ENCODE measurements at regions not wholly inside any gene's neighbourhood (a gene's known extent, or its start where the extent isn't known, plus 50 kb on each side); places are given as distances from the start of the nearest gene placed in this dataset.
"Not testable (repeated sequence)": the region's sequence is repeated elsewhere in the genome, so short reads cannot be mapped to it uniquely, and the experiment has no call there.

GRCh38 chr13:75993241-75993640, 357.1 kb downstream of the LMO7 start:
- no peak for DNase-seq

DNA sequence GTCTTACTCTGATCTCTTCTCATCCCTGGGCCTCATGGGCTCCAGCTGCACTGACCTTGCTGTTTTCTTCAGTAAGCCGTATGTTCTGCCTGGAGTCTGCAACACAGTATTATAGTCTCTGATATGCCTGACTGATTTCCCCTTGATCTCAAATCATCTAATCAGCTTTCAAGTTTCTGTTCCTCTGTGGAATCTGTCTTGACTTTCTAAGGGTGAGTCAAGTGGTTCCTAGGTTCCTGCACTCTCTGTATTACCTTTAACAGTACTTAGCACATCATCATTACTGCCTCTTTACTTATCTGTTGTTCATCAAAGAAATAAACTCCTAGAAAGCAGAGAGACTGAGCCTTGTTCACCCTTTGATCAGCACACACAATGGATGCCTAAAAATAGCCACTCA, 350.7 kb downstream of the LMO7 start:
- no peak for DNase-seq

GRCh38 chr13:75985132-75985531, 349.0 kb downstream of the LMO7 start:
- no peak for DNase-seq

GRCh38 chr13:75978818-75979217, 342.7 kb downstream of the LMO7 start:
- DNase-seq = no peak

- no peak for DNase-seq
These were observed 332.1 kb downstream of the LMO7 start for GRCh38 chr13:75968103-75968838.

DNA sequence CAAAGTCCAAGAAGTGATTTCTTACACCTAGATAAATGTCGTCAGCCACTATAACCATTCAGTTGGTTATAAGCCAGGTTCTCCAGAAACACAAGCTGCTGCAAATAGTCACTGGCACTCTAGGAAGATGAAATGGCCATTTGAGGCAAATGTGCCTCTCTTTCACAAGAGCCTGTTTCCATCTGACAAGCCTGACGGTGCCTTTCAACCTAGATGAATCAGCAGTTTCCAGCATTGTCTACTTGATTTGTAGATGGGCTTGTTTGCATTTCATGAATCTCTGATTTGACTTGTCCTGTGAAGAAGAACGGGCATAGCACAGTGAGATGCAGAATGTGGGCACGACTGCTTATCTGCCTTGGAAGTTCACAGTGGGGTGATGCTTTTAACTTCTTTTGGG, 327.2 kb downstream of the LMO7 start:
- DNase-seq = no peak

- no peak for DNase-seq
These were observed 325.8 kb downstream of the LMO7 start for GRCh38 chr13:75961911-75962310.

DNA sequence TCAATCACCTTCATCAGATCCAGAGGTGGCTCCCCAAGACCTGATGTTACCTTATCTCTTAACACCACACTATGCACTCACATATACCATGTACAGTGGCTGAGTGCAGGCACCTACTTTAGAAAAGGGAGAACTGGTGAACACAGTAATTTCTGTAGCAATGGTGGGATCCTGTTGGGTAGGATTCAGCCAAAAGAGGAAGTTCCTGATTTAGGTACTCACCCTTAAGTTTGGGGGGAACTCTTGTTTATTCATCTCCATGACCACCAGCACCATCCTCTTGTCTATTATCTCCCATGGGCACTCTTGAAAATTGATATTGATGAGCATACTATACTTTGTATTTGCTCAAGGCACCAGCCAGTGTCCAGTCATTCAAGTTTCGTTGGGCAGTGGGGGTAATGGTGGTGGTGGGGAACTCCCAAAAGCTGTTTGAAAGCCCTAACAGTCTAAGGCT, 324.4 kb downstream of the LMO7 start:
- no peak for DNase-seq

DNA sequence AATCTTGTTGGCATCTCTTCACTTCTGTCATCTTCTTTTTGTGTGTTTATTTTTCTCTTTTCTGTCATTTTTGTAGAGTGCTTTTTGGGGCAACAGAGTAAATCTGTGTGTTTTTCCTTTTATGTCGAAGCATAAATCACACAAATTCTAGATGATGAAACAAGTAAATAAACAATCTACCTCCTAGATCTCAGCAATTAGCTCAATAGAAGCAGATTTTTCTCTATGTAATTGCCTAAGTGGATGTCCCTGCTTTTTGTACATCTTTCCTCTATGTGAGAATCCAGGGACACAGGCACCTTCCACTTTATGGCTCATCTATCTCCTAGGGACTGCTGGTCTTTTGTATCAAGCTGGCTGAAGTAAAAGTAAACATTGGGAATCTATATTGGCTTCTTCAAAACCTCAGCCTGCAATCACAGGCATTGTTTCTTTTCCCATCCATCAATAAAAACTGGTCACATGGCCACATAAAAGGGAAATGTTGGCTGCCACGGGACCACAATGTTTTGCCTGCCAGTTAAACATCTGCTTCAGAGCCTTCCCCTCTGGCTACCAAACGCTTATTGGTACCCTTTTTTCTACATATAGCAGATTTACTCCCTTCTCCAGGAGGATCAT, 323.8 kb downstream of the LMO7 start:
- DNase-seq = no peak

GRCh38 chr13:75953589-75953988, 317.5 kb downstream of the LMO7 start:
- DNase-seq = not testable (repeated sequence)

GRCh38 chr13:75947448-75947847, 311.3 kb downstream of the LMO7 start:
- DNase-seq = no peak

GRCh38 chr13:75946536-75947284, 310.6 kb downstream of the LMO7 start:
- DNase-seq = peak; percentile 25

- DNase-seq = no peak
These were observed 309.8 kb downstream of the LMO7 start for GRCh38 chr13:75945841-75946482.

GRCh38 chr13:75938811-75939560, 302.9 kb downstream of the LMO7 start:
- DNase-seq = no peak

GRCh38 chr13:75936791-75937190, 300.7 kb downstream of the LMO7 start:
- no peak for DNase-seq

DNA sequence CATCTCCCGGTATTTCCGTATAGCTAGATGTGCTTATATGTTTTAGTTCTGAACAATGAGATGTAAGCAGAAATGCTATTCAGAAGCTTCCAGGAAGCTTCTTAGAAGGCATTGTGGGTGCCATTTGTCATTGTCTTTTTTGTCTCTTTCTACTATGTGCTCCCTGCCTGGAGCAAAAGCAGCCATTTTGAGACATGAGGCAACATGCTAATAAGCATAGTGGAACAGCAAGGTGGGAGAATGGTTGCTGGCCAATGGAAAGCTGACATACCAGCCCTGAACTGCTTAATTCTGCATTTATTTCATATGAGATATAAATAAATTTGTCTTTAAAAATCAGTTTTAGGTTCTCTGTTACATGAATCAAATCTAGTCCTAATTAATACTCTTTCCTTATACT, 299.7 kb downstream of the LMO7 start:
- no peak for DNase-seq

- DNase-seq = no peak
These were observed 298.8 kb downstream of the LMO7 start for GRCh38 chr13:75934889-75935288.

DNA sequence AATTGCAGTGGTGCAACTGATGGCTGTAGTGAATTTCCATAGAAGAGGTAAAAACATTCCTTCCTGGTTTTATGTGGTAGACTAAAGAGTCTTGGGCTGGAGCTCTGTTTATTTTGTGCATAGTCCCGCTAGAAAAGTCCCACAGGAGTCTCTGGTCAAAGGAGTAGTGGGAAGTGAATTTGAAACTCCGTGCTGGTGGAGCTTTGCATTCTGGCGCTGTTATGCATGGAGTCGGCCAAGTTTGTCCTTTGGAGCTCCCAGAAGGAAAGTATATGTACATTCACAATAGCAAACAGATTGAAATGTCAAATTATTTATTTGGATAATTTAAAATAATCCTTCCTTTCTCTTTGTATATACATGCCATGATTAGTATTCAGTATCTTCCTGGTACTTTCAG, 296.5 kb downstream of the LMO7 start:
- peak; percentile 73 for DNase-seq

- DNase-seq = peak; percentile 32
These were observed 295.0 kb downstream of the LMO7 start for GRCh38 chr13:75931116-75931515.

GRCh38 chr13:75929076-75929475, 292.9 kb downstream of the LMO7 start:
- no peak for DNase-seq

- DNase-seq = no peak
These were observed 291.1 kb downstream of the LMO7 start for GRCh38 chr13:75927183-75927669.

DNA sequence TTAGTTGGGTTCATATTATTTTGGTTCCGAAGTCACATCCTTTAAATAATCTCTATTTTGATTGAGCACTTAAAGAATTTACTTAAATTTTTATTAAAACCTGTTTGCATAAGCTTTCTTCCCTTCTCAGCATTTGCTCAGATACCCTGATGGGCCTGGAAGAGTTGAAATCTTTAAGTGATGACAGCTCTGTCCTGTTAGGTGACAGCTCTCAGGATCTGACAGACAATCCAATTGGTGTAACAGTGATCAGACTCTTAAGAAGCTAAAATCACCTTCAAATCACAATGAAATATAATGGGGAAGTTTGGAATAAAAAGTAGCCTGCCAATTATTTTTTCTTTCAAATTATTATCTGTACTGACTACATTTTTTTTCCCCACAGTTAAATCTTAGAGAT, 284.4 kb downstream of the LMO7 start:
- no peak for DNase-seq
